ENCODE measurements at regions not wholly inside any gene's neighbourhood (a gene's known extent, or its start where the extent isn't known, plus 50 kb on each side); places are given as distances from the start of the nearest gene placed in this dataset.

GRCh38 chr7:96774358-96774757 is 64.7 kb upstream of the SEM1 start (continued):
- TF ChIP-seq JUND (IDR thresholded peaks at IDR 0.05) (no peak), SRF (IDR thresholded peaks at IDR 0.05; ENCODE audit: low read depth) (no peak), POLR2A (IDR thresholded peaks at IDR 0.05; ENCODE audit: borderline replicate concordance, extremely low read depth, insufficient read depth, insufficient read length) (no peak), CEBPB (IDR thresholded peaks at IDR 0.05; ENCODE audit: low read depth) (no peak), EZH2phosphoT487 (IDR thresholded peaks at IDR 0.05; ENCODE audit: borderline replicate concordance) (no peak)

- Histone ChIP-seq H4K20me1 (ENCODE audit: insufficient read depth) (no peaks in the 10 kb centered on the region), H3K9ac (ENCODE audit: low read length) (no peak overlapping the region), H3K27ac (ENCODE audit: low read depth, low read length) (no peak overlapping the region), H3K27me3 (ENCODE audit: insufficient read depth, low read length) (peaks cover 36% of the 10 kb centered on the region), H3K79me2 (ENCODE audit: insufficient read depth, low read length) (no peaks in the 10 kb centered on the region), H3K4me2 (ENCODE audit: low read length) (no peak overlapping the region), H3K9me3 (ENCODE audit: control insufficient read depth in 1 of 2, insufficient read depth in 1 of 2, low read depth in 1 of 2, low read length in 2 of 2) (no peaks in the 10 kb centered on the region), H3K36me3 (ENCODE audit: control insufficient read depth in 1 of 2, insufficient read depth in 2 of 2, low read length in 2 of 2) (no peaks in the 10 kb centered on the region), H3K4me3 (replicated peaks in 1 of 2; ENCODE audit: low read depth in 1 of 2, low read length in 2 of 2) (no peak overlapping the region), H3K9me2 (ENCODE audit: insufficient read depth) (no peaks in the 10 kb centered on the region), H2AFZ (ENCODE audit: low read depth, low read length, poor library complexity, severe bottlenecking) (no peak overlapping the region), H3K4me1 (ENCODE audit: control insufficient read depth in 1 of 2, insufficient read depth in 2 of 2, low read length in 2 of 2) (no peaks in the 10 kb centered on the region)
- ATAC-seq (no peak), DNase-seq (ENCODE audit: low read depth, low spot score) (no peak)
- intact Hi-C loops (cut with micrococcal nuclease), result no loop called here
- TF ChIP-seq ZFX (IDR thresholded peaks at IDR 0.05) (no peak), ATF3 (IDR thresholded peaks at IDR 0.05) (no peak), POLR2AphosphoS5 (IDR thresholded peaks at IDR 0.05; ENCODE audit: low read depth, low read length) (no peak), EZH2phosphoT487 (IDR thresholded peaks at IDR 0.05; ENCODE audit: borderline replicate concordance) (no peak), RAD21 (IDR thresholded peaks at IDR 0.05; ENCODE audit: low read depth) (no peak), SRF (IDR thresholded peaks at IDR 0.05; ENCODE audit: low read depth) (no peak), JUND (IDR thresholded peaks at IDR 0.05) (no peak), CTCF (IDR thresholded peaks at IDR 0.05 in 2 of 3, conservative IDR thresholded peaks at IDR 0.05 in 1 of 3; ENCODE audit: borderline replicate concordance in 1 of 3, insufficient read depth in 1 of 3, low read depth in 2 of 3, low read length in 2 of 3) (no peak), ZNF274 (IDR thresholded peaks at IDR 0.05; ENCODE audit: low read depth, low read length) (no peak), ELF1 (IDR thresholded peaks at IDR 0.05; ENCODE audit: borderline replicate concordance, low read depth) (no peak), SP1 (IDR thresholded peaks at IDR 0.05; ENCODE audit: low read depth) (no peak), EZH2 (IDR thresholded peaks at IDR 0.05) (no peak), TCF7L2 (IDR thresholded peaks at IDR 0.05; ENCODE audit: borderline replicate concordance, extremely low read depth, insufficient read depth, insufficient read length) (no peak), EGR1 (IDR thresholded peaks at IDR 0.05; ENCODE audit: low read depth) (no peak), MAX (IDR thresholded peaks at IDR 0.05) (no peak), FOSL1 (IDR thresholded peaks at IDR 0.05; ENCODE audit: low read depth) (no peak), SIN3A (IDR thresholded peaks at IDR 0.05; ENCODE audit: low read depth) (no peak), ZBTB33 (IDR thresholded peaks at IDR 0.05; ENCODE audit: extremely low read depth, insufficient replicate concordance, low read length) (no peak)
- ChIA-PET RAD21 (ENCODE audit: low non-redundant PET in 1 of 2, low total read pairs in 2 of 2, uncharacterized antibody in 2 of 2, unreplicated experiment in 2 of 2) (no interaction called here), CTCF (no interaction called here), POLR2A (no interaction called here)
- BruUV-seq (replicated peaks), result no TSS peak
Measured at GRCh38 chr7:96775046-96775445, 65.4 kb upstream of the SEM1 start.
